HCT116 (cell line): ENCODE measurements at regions not wholly inside any gene's neighbourhood (a gene's known extent, or its start where the extent isn't known, plus 50 kb on each side); places are given as distances from the start of the nearest gene placed in this dataset.

Source experiments
- CTCF ChIP-seq, 3 experiments: fragments of 200-600 bp in 1 of 3; sonication (generic) in 1 of 3; IDR thresholded peaks in 2 of 3; conservative IDR thresholded peaks in 1 of 3; 2 replicates each; pipeline ENCODE4 v1.5.1; 2012 to 2017; ENCODE audit warnings: low read depth in 2 of 3, low read length in 2 of 3, antibody characterized with exemption in 1 of 3, borderline replicate concordance in 1 of 3, control low read depth in 1 of 3, mild to moderate bottlenecking in 1 of 3, mixed read lengths in 1 of 3, mixed run types in 1 of 3, moderate library complexity in 1 of 3; ENCODE audit not compliant: insufficient read depth in 1 of 3
- MAX ChIP-seq: IDR thresholded peaks from 2 replicates; pipeline ENCODE4 v1.6.1; 2012
- ZNF274 ChIP-seq: fragments of 200-500 bp; sonication (Bioruptor generic); IDR thresholded peaks from 2 replicates; pipeline ENCODE4 v1.6.1; 2014; ENCODE audit warnings: mild to moderate bottlenecking, low read depth, low read length, inconsistent platforms

- no peak for TF ChIP-seq CTCF (IDR thresholded peaks at IDR 0.05 in 2 of 3, conservative IDR thresholded peaks at IDR 0.05 in 1 of 3; ENCODE audit: borderline replicate concordance in 1 of 3, insufficient read depth in 1 of 3, low read depth in 2 of 3, low read length in 2 of 3)
- TF ChIP-seq MAX = no peak
- no peak for TF ChIP-seq ZNF274
These were observed 161.4 kb upstream of the NANOGP8 start for GRCh38 chr15:35246451-35246850.
